Ovary (tissue), 3 donors: ENCODE measurements at regions not wholly inside any gene's neighbourhood (a gene's known extent, or its start where the extent isn't known, plus 50 kb on each side); places are given as distances from the start of the nearest gene placed in this dataset.

Experiments used
- EP300 ChIP-seq: sonication (generic); formaldehyde crosslinking; IDR thresholded peaks from one replicate; pipeline ENCODE4 v1.6.1; 2017; ENCODE audit warnings: antibody characterized with exemption
- POLR2A ChIP-seq: fragments of 450-650 bp; IDR thresholded peaks from one replicate; pipeline ENCODE4 v1.6.1; 2017; ENCODE audit warnings: antibody characterized with exemption, mild to moderate bottlenecking, moderate library complexity
- TF ChIP-seq, protein P1 (sequence below), 3 donors: fragments of 450-650 bp in 2 of 3; fragments of 200-600 bp in 1 of 3; IDR thresholded peaks; one replicate each; pipeline versions ENCODE4 v1.5.1 to v1.8.0; 2016 to 2022; ENCODE audit warnings: antibody characterized with exemption in 3 of 3, mild to moderate bottlenecking in 1 of 3
- donor health status: DM: no; HTN: no; CAD: no.

DNA sequence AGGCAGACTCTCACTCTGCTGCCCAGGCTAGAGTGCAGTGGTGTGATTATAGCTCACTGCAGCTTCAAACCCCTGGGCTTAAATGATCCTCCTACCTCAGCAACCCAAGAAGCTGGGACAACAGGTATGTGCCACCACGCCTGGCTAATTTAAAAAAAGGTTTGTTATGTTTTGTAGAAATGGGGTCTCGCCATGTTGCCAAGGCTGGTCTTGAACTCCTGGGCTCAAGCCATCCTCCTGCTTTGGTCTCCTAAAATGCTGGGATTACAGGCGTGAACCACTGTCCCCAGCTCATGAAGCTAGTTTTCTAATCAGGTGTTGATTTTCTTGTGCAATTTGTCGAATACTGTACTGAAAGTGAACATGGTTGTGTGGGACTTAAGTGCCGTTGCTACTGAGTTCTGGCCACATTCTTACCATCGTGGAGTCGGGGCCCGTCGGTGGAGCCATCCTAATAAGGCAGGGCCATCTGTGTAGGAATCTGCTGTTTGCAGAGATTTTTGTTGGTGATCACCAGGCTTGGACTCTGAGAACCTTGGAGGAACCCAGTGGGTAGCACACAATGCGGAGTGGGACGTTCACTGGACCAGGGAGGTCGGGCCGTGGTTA, 193.2 kb downstream of the GOLGA6L6 start:
- TF ChIP-seq POLR2A (no peak), EP300 (no peak)
- TF ChIP-seq, protein P1, sequence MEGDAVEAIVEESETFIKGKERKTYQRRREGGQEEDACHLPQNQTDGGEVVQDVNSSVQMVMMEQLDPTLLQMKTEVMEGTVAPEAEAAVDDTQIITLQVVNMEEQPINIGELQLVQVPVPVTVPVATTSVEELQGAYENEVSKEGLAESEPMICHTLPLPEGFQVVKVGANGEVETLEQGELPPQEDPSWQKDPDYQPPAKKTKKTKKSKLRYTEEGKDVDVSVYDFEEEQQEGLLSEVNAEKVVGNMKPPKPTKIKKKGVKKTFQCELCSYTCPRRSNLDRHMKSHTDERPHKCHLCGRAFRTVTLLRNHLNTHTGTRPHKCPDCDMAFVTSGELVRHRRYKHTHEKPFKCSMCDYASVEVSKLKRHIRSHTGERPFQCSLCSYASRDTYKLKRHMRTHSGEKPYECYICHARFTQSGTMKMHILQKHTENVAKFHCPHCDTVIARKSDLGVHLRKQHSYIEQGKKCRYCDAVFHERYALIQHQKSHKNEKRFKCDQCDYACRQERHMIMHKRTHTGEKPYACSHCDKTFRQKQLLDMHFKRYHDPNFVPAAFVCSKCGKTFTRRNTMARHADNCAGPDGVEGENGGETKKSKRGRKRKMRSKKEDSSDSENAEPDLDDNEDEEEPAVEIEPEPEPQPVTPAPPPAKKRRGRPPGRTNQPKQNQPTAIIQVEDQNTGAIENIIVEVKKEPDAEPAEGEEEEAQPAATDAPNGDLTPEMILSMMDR (IDR thresholded peaks at IDR 0.05): no peak
